ENCODE measurements at regions not wholly inside any gene's neighbourhood (a gene's known extent, or its start where the extent isn't known, plus 50 kb on each side); places are given as distances from the start of the nearest gene placed in this dataset.

GRCh38 chr5:13640270-13640669, 304.2 kb downstream of the DNAH5 start:
- Histone ChIP-seq H3K27ac (ENCODE audit: low read depth, low read length) (no peak overlapping the region), H3K4me1 (ENCODE audit: control insufficient read depth, insufficient read depth, low read length) (no peaks in the 10 kb centered on the region), H3K9me3 (ENCODE audit: control insufficient read depth, insufficient read depth, low read depth, low read length) (no peaks in the 10 kb centered on the region; the same call in 1 of the 2 replicates)

GRCh38 chr5:13632676-13633075, 311.8 kb downstream of the DNAH5 start:
- no peaks in the 10 kb centered on the region for H3K4me1 ChIP-seq (ENCODE audit: control insufficient read depth, insufficient read depth, low read length)
- H3K27ac ChIP-seq (ENCODE audit: low read depth, low read length) = no peak overlapping the region
- no peak overlapping the region for H3K9ac ChIP-seq (ENCODE audit: low read length)
- no peaks in the 10 kb centered on the region for H3K9me3 ChIP-seq (ENCODE audit: control insufficient read depth, insufficient read depth, low read depth, low read length)
- no peaks in the 10 kb centered on the region for H3K36me3 ChIP-seq (ENCODE audit: control insufficient read depth, insufficient read depth, low read length)
- H3K27me3 ChIP-seq (ENCODE audit: control insufficient read depth, insufficient read depth, low read length) = no peaks in the 10 kb centered on the region
- no peak overlapping the region for H3K4me3 ChIP-seq (ENCODE audit: low read depth, low read length)

More at GRCh38 chr5:13640270-13640669, 304.2 kb downstream of the DNAH5 start:
- Histone ChIP-seq H3K36me3 (ENCODE audit: control insufficient read depth, insufficient read depth, low read length) (no peaks in the 10 kb centered on the region), H3K4me3 (ENCODE audit: low read depth, low read length) (no peak overlapping the region), H3K9ac (ENCODE audit: low read length) (no peak overlapping the region), H3K27me3 (ENCODE audit: control insufficient read depth, insufficient read depth, low read length) (no peaks in the 10 kb centered on the region)

- no peaks in the 10 kb centered on the region for H3K9me3 ChIP-seq (ENCODE audit: control insufficient read depth, insufficient read depth, low read depth, low read length)
- no peaks in the 10 kb centered on the region for H3K27me3 ChIP-seq (ENCODE audit: control insufficient read depth, insufficient read depth, low read length)
- no peak overlapping the region for H3K27ac ChIP-seq (ENCODE audit: low read depth, low read length)
- H3K9ac ChIP-seq (ENCODE audit: low read length) = no peak overlapping the region
- H3K4me3 ChIP-seq (ENCODE audit: low read depth, low read length) = no peak overlapping the region
- H3K36me3 ChIP-seq (ENCODE audit: control insufficient read depth, insufficient read depth, low read length) = no peaks in the 10 kb centered on the region
- no peaks in the 10 kb centered on the region for H3K4me1 ChIP-seq (ENCODE audit: control insufficient read depth, insufficient read depth, low read length)
Measured at GRCh38 chr5:13629218-13629617, 315.3 kb downstream of the DNAH5 start.

- Histone ChIP-seq H3K27ac (ENCODE audit: low read depth, low read length) (no peak overlapping the region), H3K27me3 (ENCODE audit: control insufficient read depth, insufficient read depth, low read length) (no peaks in the 10 kb centered on the region), H3K4me3 (ENCODE audit: low read depth, low read length) (no peak overlapping the region), H3K9ac (ENCODE audit: low read length) (no peak overlapping the region), H3K36me3 (ENCODE audit: control insufficient read depth, insufficient read depth, low read length) (no peaks in the 10 kb centered on the region), H3K4me1 (ENCODE audit: control insufficient read depth, insufficient read depth, low read length) (no peaks in the 10 kb centered on the region), H3K9me3 (ENCODE audit: control insufficient read depth, insufficient read depth, low read depth, low read length) (no peaks in the 10 kb centered on the region)
Measured at GRCh38 chr5:13627673-13628454, 316.6 kb downstream of the DNAH5 start.

- no peaks in the 10 kb centered on the region for H3K36me3 ChIP-seq (ENCODE audit: control insufficient read depth, insufficient read depth, low read length)
- H3K9me3 ChIP-seq (ENCODE audit: control insufficient read depth, insufficient read depth, low read depth, low read length) = no peaks in the 10 kb centered on the region
- H3K4me1 ChIP-seq (ENCODE audit: control insufficient read depth, insufficient read depth, low read length) = no peaks in the 10 kb centered on the region
- no peak overlapping the region for H3K27ac ChIP-seq (ENCODE audit: low read depth, low read length)
- H3K4me3 ChIP-seq (ENCODE audit: low read depth, low read length) = no peak overlapping the region
- no peak overlapping the region for H3K9ac ChIP-seq (ENCODE audit: low read length)
- no peaks in the 10 kb centered on the region for H3K27me3 ChIP-seq (ENCODE audit: control insufficient read depth, insufficient read depth, low read length)
Measured at GRCh38 chr5:13625616-13626198, 318.8 kb downstream of the DNAH5 start.

- Histone ChIP-seq H3K27me3 (ENCODE audit: control insufficient read depth, insufficient read depth, low read length) (no peaks in the 10 kb centered on the region), H3K9ac (ENCODE audit: low read length) (no peak overlapping the region), H3K36me3 (ENCODE audit: control insufficient read depth, insufficient read depth, low read length) (no peaks in the 10 kb centered on the region), H3K4me3 (ENCODE audit: low read depth, low read length) (no peak overlapping the region), H3K4me1 (ENCODE audit: control insufficient read depth, insufficient read depth, low read length) (no peaks in the 10 kb centered on the region), H3K9me3 (ENCODE audit: control insufficient read depth, insufficient read depth, low read depth, low read length) (no peaks in the 10 kb centered on the region), H3K27ac (ENCODE audit: low read depth, low read length) (no peak overlapping the region)
Measured at GRCh38 chr5:13624283-13625074, 320.0 kb downstream of the DNAH5 start.

- no peaks in the 10 kb centered on the region for H3K27me3 ChIP-seq (ENCODE audit: control insufficient read depth, insufficient read depth, low read length)
- H3K27ac ChIP-seq (ENCODE audit: low read depth, low read length) = no peak overlapping the region
- no peak overlapping the region for H3K4me3 ChIP-seq (ENCODE audit: low read depth, low read length)
- H3K9me3 ChIP-seq (ENCODE audit: control insufficient read depth, insufficient read depth, low read depth, low read length) = no peaks in the 10 kb centered on the region
- H3K36me3 ChIP-seq (ENCODE audit: control insufficient read depth, insufficient read depth, low read length) = no peaks in the 10 kb centered on the region
- no peaks in the 10 kb centered on the region for H3K4me1 ChIP-seq (ENCODE audit: control insufficient read depth, insufficient read depth, low read length)
- H3K9ac ChIP-seq (ENCODE audit: low read length) = no peak overlapping the region
Measured at GRCh38 chr5:13613621-13614020, 330.9 kb downstream of the DNAH5 start.

- Histone ChIP-seq H3K4me3 (ENCODE audit: low read depth, low read length) (no peak overlapping the region), H3K27ac (ENCODE audit: low read depth, low read length) (no peak overlapping the region), H3K4me1 (ENCODE audit: control insufficient read depth, insufficient read depth, low read length) (no peaks in the 10 kb centered on the region), H3K27me3 (ENCODE audit: control insufficient read depth, insufficient read depth, low read length) (no peaks in the 10 kb centered on the region), H3K9me3 (ENCODE audit: control insufficient read depth, insufficient read depth, low read depth, low read length) (no peaks in the 10 kb centered on the region), H3K36me3 (ENCODE audit: control insufficient read depth, insufficient read depth, low read length) (no peaks in the 10 kb centered on the region), H3K9ac (ENCODE audit: low read length) (no peak overlapping the region)
Measured at GRCh38 chr5:13611604-13612003, 332.9 kb downstream of the DNAH5 start.

GRCh38 chr5:13609504-13609903, 335.0 kb downstream of the DNAH5 start:
- Histone ChIP-seq H3K9ac (ENCODE audit: low read length) (no peak overlapping the region), H3K4me1 (ENCODE audit: control insufficient read depth, insufficient read depth, low read length) (no peaks in the 10 kb centered on the region), H3K27me3 (ENCODE audit: control insufficient read depth, insufficient read depth, low read length) (no peaks in the 10 kb centered on the region), H3K9me3 (ENCODE audit: control insufficient read depth, insufficient read depth, low read depth, low read length) (no peaks in the 10 kb centered on the region), H3K36me3 (ENCODE audit: control insufficient read depth, insufficient read depth, low read length) (no peaks in the 10 kb centered on the region), H3K27ac (ENCODE audit: low read depth, low read length) (no peak overlapping the region), H3K4me3 (ENCODE audit: low read depth, low read length) (no peak overlapping the region)

GRCh38 chr5:13606051-13606450, 338.4 kb downstream of the DNAH5 start:
- Histone ChIP-seq H3K4me3 (ENCODE audit: low read depth, low read length) (no peak overlapping the region), H3K9ac (ENCODE audit: low read length) (no peak overlapping the region), H3K27me3 (ENCODE audit: control insufficient read depth, insufficient read depth, low read length) (no peaks in the 10 kb centered on the region), H3K9me3 (ENCODE audit: control insufficient read depth, insufficient read depth, low read depth, low read length) (no peaks in the 10 kb centered on the region), H3K4me1 (ENCODE audit: control insufficient read depth, insufficient read depth, low read length) (no peaks in the 10 kb centered on the region), H3K36me3 (ENCODE audit: control insufficient read depth, insufficient read depth, low read length) (no peaks in the 10 kb centered on the region), H3K27ac (ENCODE audit: low read depth, low read length) (no peak overlapping the region)

GRCh38 chr5:13601112-13601511, 343.4 kb downstream of the DNAH5 start:
- H3K36me3 ChIP-seq (ENCODE audit: control insufficient read depth, insufficient read depth, low read length) = no peaks in the 10 kb centered on the region
- no peaks in the 10 kb centered on the region for H3K27me3 ChIP-seq (ENCODE audit: control insufficient read depth, insufficient read depth, low read length)
- no peaks in the 10 kb centered on the region for H3K9me3 ChIP-seq (ENCODE audit: control insufficient read depth, insufficient read depth, low read depth, low read length)
- no peaks in the 10 kb centered on the region for H3K4me1 ChIP-seq (ENCODE audit: control insufficient read depth, insufficient read depth, low read length)
- H3K27ac ChIP-seq (ENCODE audit: low read depth, low read length) = no peak overlapping the region
- no peak overlapping the region for H3K9ac ChIP-seq (ENCODE audit: low read length)
- no peak overlapping the region for H3K4me3 ChIP-seq (ENCODE audit: low read depth, low read length)

All from HUES6 (cell line).